CD14-positive monocyte (primary cell): ENCODE measurements at regions not wholly inside any gene's neighbourhood (a gene's known extent, or its start where the extent isn't known, plus 50 kb on each side); places are given as distances from the start of the nearest gene placed in this dataset.

Experiments used
- DNase-seq, 3 donors: peaks; one replicate each; pipeline ENCODE4 v3.0.0-alpha.2; 2011 to 2022
- H2AFZ ChIP-seq: 2 replicates; pipeline ENCODE4 v1.6.0; 2012; ENCODE audit warnings: mild to moderate bottlenecking, low read depth, low read length, inconsistent platforms; ENCODE audit not compliant: insufficient read depth, poor library complexity, severe bottlenecking
- H3K27ac ChIP-seq, 2 donors: 1 replicate in 1 of 2; 2 replicates in 1 of 2; pipeline ENCODE4 v1.5.1; 2012 to 2013; ENCODE audit warnings: low read length in 2 of 2, control low read depth in 1 of 2, inconsistent platforms in 1 of 2, low read depth in 1 of 2, mild to moderate bottlenecking in 1 of 2
- H3K27me3 ChIP-seq, 2 donors: one replicate each; pipeline versions ENCODE4 v1.6.0 to v1.6.1; 2011 to 2013; ENCODE audit warnings: low read length in 2 of 2; ENCODE audit not compliant: control insufficient read depth in 2 of 2, insufficient read depth in 2 of 2
- H3K36me3 ChIP-seq, 2 donors: replicated peaks in 1 of 2; 1 replicate in 1 of 2; 2 replicates in 1 of 2; pipeline versions ENCODE4 v1.5.1 to v1.6.1; 2012 to 2013; ENCODE audit warnings: low read length in 2 of 2, control low read depth in 1 of 2, inconsistent platforms in 1 of 2, mild to moderate bottlenecking in 1 of 2; ENCODE audit not compliant: insufficient read depth in 2 of 2, control insufficient read depth in 1 of 2
- H3K4me1 ChIP-seq, 2 donors: 1 replicate in 1 of 2; 2 replicates in 1 of 2; pipeline versions ENCODE4 v1.5.1 to v1.6.1; 2012 to 2013; ENCODE audit warnings: low read length in 2 of 2, control low read depth in 1 of 2, inconsistent platforms in 1 of 2, mild to moderate bottlenecking in 1 of 2, moderate library complexity in 1 of 2; ENCODE audit not compliant: insufficient read depth in 2 of 2, control insufficient read depth in 1 of 2
- H3K4me2 ChIP-seq: replicated peaks from 2 replicates; pipeline ENCODE3; 2012; ENCODE audit warnings: low read length, moderate library complexity, mild to moderate bottlenecking; ENCODE audit not compliant: poor library complexity, severe bottlenecking; ENCODE audit errors: extremely low read depth
- H3K4me3 ChIP-seq, 3 experiments: fragments of 200-600 bp in 1 of 3; sonication (generic) in 1 of 3; replicated peaks in 1 of 3; 1 replicate in 2 of 3; 2 replicates in 1 of 3; pipeline ENCODE4 v1.5.1; 2011 to 2013; ENCODE audit warnings: low read length in 3 of 3, mild to moderate bottlenecking in 3 of 3, control low read depth in 2 of 3, low read depth in 2 of 3, inconsistent platforms in 1 of 3, moderate library complexity in 1 of 3
- H3K79me2 ChIP-seq: 2 replicates; pipeline ENCODE4 v1.6.0; 2012; ENCODE audit warnings: mild to moderate bottlenecking, control low read depth, inconsistent platforms, low read length, moderate library complexity; ENCODE audit not compliant: insufficient read depth
- H3K9ac ChIP-seq: 2 replicates; pipeline ENCODE4 v1.6.0; 2017; ENCODE audit warnings: low read length, mild to moderate bottlenecking; ENCODE audit not compliant: insufficient read depth, poor library complexity, severe bottlenecking
- H3K9me3 ChIP-seq, 2 donors: replicated peaks in 1 of 2; 1 replicate in 1 of 2; 2 replicates in 1 of 2; pipeline versions ENCODE4 v1.5.1 to v1.6.1; 2012 to 2013; ENCODE audit warnings: low read length in 2 of 2, control low read depth in 1 of 2; ENCODE audit not compliant: control insufficient read depth in 1 of 2, insufficient read depth in 1 of 2
- H4K20me1 ChIP-seq: 2 replicates; pipeline ENCODE4 v1.6.0; 2012; ENCODE audit warnings: mild to moderate bottlenecking, low read length, control low read depth, moderate library complexity; ENCODE audit not compliant: insufficient read depth
- H3K27ac Mint-ChIP-seq, 7 donors: one replicate each; pipeline ENCODE4 v1.8.0; 2020; ENCODE audit warnings: mild to moderate bottlenecking in 7 of 7, mixed read lengths in 7 of 7, moderate library complexity in 6 of 7, inconsistent platforms in 2 of 7
- H3K27me3 Mint-ChIP-seq, 3 donors: one replicate each; pipeline ENCODE4 v1.8.0; 2021 to 2022; ENCODE audit warnings: low read depth in 3 of 3, mild to moderate bottlenecking in 3 of 3, mixed read lengths in 3 of 3, moderate library complexity in 3 of 3, inconsistent platforms in 1 of 3
- H3K36me3 Mint-ChIP-seq, 2 donors: one replicate each; pipeline ENCODE4 v1.8.0; 2020; ENCODE audit warnings: mixed read lengths in 2 of 2, inconsistent platforms in 1 of 2, mild to moderate bottlenecking in 1 of 2
- H3K4me1 Mint-ChIP-seq: one replicate; pipeline ENCODE4 v1.8.0; 2020; ENCODE audit warnings: mild to moderate bottlenecking, mixed read lengths
- H3K4me3 Mint-ChIP-seq, 2 donors: one replicate each; pipeline ENCODE4 v1.8.0; 2020; ENCODE audit warnings: mild to moderate bottlenecking in 2 of 2, mixed read lengths in 2 of 2, moderate library complexity in 1 of 2
- H3K9me3 Mint-ChIP-seq, 7 donors: one replicate each; pipeline ENCODE4 v1.8.0; 2020 to 2022; ENCODE audit warnings: mixed read lengths in 7 of 7, mild to moderate bottlenecking in 6 of 7, moderate library complexity in 6 of 7, inconsistent platforms in 2 of 7
- WGBS: methylation state at CpG from one replicate; pipeline ENCODE4 v1.1.5; 2013; ENCODE audit warnings: missing lambda C conversion rate; ENCODE audit not compliant: insufficient coverage; 5-methylcytosine and 5-hydroxymethylcytosine counted together
- intact Hi-C, 2 donors: fragments of 100-400 bp; cut with micrococcal nuclease; formaldehyde crosslinking; loops; one replicate each; pipeline versions ENCODE4 v1.15.0 to v1.15.1; 2023
- TF ChIP-seq, protein P1 (sequence below): fragments of 200-600 bp; IDR thresholded peaks from one replicate; pipeline ENCODE4 v1.8.0; 2022; ENCODE audit warnings: antibody characterized with exemption, mild to moderate bottlenecking

DNA sequence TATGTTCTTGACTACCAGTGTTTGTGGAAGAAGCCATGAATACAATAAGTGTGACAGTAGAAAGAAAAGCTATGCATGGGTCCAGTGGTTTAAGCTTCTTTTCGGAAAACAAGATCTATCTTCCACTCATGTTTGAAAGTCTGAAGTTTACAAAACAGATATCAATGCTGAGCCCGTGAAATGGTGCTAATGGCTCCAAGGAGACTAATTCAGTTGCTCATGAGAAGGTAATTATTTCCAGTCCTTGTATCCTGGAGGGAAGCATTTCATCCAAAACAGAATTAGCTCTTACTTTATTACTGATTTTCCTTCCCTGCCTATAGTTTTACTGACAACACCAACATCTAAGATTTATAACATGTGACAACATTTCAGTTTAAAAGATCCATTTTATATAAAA, 1364.9 kb downstream of the PCDH9 start:
- Mint-ChIP-seq H3K27me3 (peaks cover 0 to 1% (median 0%) of the 10 kb centered on the region in 3 donors), H3K27ac (no peak overlapping the region), H3K4me3 (no peak overlapping the region), H3K9me3 (peaks cover 0 to 13% (median 2%) of the 10 kb centered on the region in 7 donors), H3K36me3 (no peaks in the 10 kb centered on the region), H3K4me1 (no peaks in the 10 kb centered on the region)
- no peaks in the 10 kb centered on the region for H3K36me3 ChIP-seq
- no peak overlapping the region for H2AFZ ChIP-seq
- no CpG with 5 or more reads among the region's 2 CpGs for WGBS
- no peak overlapping the region for H3K9ac ChIP-seq
- TF ChIP-seq, protein P1, sequence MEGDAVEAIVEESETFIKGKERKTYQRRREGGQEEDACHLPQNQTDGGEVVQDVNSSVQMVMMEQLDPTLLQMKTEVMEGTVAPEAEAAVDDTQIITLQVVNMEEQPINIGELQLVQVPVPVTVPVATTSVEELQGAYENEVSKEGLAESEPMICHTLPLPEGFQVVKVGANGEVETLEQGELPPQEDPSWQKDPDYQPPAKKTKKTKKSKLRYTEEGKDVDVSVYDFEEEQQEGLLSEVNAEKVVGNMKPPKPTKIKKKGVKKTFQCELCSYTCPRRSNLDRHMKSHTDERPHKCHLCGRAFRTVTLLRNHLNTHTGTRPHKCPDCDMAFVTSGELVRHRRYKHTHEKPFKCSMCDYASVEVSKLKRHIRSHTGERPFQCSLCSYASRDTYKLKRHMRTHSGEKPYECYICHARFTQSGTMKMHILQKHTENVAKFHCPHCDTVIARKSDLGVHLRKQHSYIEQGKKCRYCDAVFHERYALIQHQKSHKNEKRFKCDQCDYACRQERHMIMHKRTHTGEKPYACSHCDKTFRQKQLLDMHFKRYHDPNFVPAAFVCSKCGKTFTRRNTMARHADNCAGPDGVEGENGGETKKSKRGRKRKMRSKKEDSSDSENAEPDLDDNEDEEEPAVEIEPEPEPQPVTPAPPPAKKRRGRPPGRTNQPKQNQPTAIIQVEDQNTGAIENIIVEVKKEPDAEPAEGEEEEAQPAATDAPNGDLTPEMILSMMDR, result no peak
- H3K27me3 ChIP-seq, result no peaks in the 10 kb centered on the region
- intact Hi-C loops, result no loop called here
- H3K4me3 ChIP-seq, result no peak overlapping the region
- H4K20me1 ChIP-seq, result no peaks in the 10 kb centered on the region
- no peak overlapping the region for H3K27ac ChIP-seq
- no peaks in the 10 kb centered on the region for H3K79me2 ChIP-seq
- H3K9me3 ChIP-seq, result peaks cover 0 to 3% of the 10 kb centered on the region in 2 donors
- no peaks in the 10 kb centered on the region for H3K4me1 ChIP-seq
- DNase-seq, result no peak
- H3K4me2 ChIP-seq, result no peak overlapping the region

GRCh38 chr13:65864039-65864438, 1366.1 kb downstream of the PCDH9 start:
- Histone ChIP-seq H3K9me3 (peaks cover 0 to 3% of the 10 kb centered on the region in 2 donors), H3K4me3 (no peak overlapping the region), H2AFZ (no peak overlapping the region), H3K27ac (no peak overlapping the region), H3K27me3 (no peaks in the 10 kb centered on the region), H3K79me2 (no peaks in the 10 kb centered on the region), H3K4me2 (no peak overlapping the region), H4K20me1 (no peaks in the 10 kb centered on the region), H3K9ac (no peak overlapping the region), H3K36me3 (no peaks in the 10 kb centered on the region), H3K4me1 (no peaks in the 10 kb centered on the region)
- H3K9me3 Mint-ChIP-seq, result peaks cover 0 to 13% (median 2%) of the 10 kb centered on the region in 7 donors
- no peaks in the 10 kb centered on the region for H3K4me1 Mint-ChIP-seq
- no peaks in the 10 kb centered on the region for H3K36me3 Mint-ChIP-seq
- no peak overlapping the region for H3K27ac Mint-ChIP-seq
- DNase-seq, result no peak
- no CpG with 5 or more reads among the region's 1 CpG for WGBS
- no peak overlapping the region for H3K4me3 Mint-ChIP-seq
- TF ChIP-seq, protein P1, result no peak
- H3K27me3 Mint-ChIP-seq, result peaks cover 0 to 1% (median 0%) of the 10 kb centered on the region in 3 donors
- intact Hi-C loops, result no loop called here
